ENCODE measurements at regions not wholly inside any gene's neighbourhood (a gene's known extent, or its start where the extent isn't known, plus 50 kb on each side); places are given as distances from the start of the nearest gene placed in this dataset.

- Histone ChIP-seq H3K4me2 (ENCODE audit: control insufficient read depth, insufficient read depth) (no peak overlapping the region), H3K79me2 (ENCODE audit: control insufficient read depth, insufficient read depth, low read length) (no peaks in the 10 kb centered on the region), H2AFZ (ENCODE audit: control insufficient read depth, low read depth, low read length) (no peak overlapping the region), H4K20me1 (ENCODE audit: control insufficient read depth, insufficient read depth) (no peaks in the 10 kb centered on the region), H3K9me3 (replicated peaks; ENCODE audit: control insufficient read depth, insufficient read depth, low read length) (no peaks in the 10 kb centered on the region), H3K27ac (ENCODE audit: control insufficient read depth, insufficient read depth) (no peak overlapping the region), H3K9ac (ENCODE audit: control insufficient read depth, insufficient read depth, low read length) (no peak overlapping the region), H3K4me1 (ENCODE audit: control insufficient read depth, insufficient read depth, low read length) (no peaks in the 10 kb centered on the region), H3K4me3 (no peak overlapping the region), H3K27me3 (replicated peaks in 1 of 2; ENCODE audit: control insufficient read depth in 2 of 2, insufficient read depth in 2 of 2, low read length in 1 of 2) (no peaks in the 10 kb centered on the region), H3K36me3 (ENCODE audit: control insufficient read depth in 2 of 2, insufficient read depth in 2 of 2, low read length in 1 of 2) (no peaks in the 10 kb centered on the region)
- no peak for DNase-seq (ENCODE audit: low read depth, low spot score)
- no peak for TF ChIP-seq NKRF (conservative IDR thresholded peaks at IDR 0.05)
- no peak for TF ChIP-seq MEF2B (IDR thresholded peaks at IDR 0.05; ENCODE audit: partially characterized antibody, poor library complexity, severe bottlenecking)
- TF ChIP-seq E2F8 (IDR thresholded peaks at IDR 0.05; ENCODE audit: low read depth, partially characterized antibody), result no peak
- no peak for TF ChIP-seq NFYB (IDR thresholded peaks at IDR 0.05; ENCODE audit: insufficient read depth, low read depth, low read length)
- TF ChIP-seq STAT3 (IDR thresholded peaks at IDR 0.05; ENCODE audit: low read depth, low read length), result no peak
- TF ChIP-seq SUZ12 (IDR thresholded peaks at IDR 0.05; ENCODE audit: unreplicated experiment), result no peak
- TF ChIP-seq PBX3 (IDR thresholded peaks at IDR 0.05; ENCODE audit: insufficient replicate concordance, low read depth, low read length), result no peak
- in situ Hi-C loops (cut with MboI), result no loop called here
- ATAC-seq, result no peak
- ChIA-PET RAD21 (ENCODE audit: unreplicated experiment) (no interaction called here), CTCF (interaction anchor here (1.7 kb wide), 1 partner anchor 9 kb away, joined by 3 read pairs; no protein-coding TSS in a partner anchor), POLR2A (no interaction called here), SMC1A (ENCODE audit: uncharacterized antibody, unreplicated experiment) (interaction anchor here (0.6 to 1.2 kb wide), 3 partner anchors 66 to 287 kb away, joined by 3 to 4 read pairs (median 3); no protein-coding TSS in a partner anchor)
- no peak for FAIRE-seq
- BruUV-seq (replicated peaks), result no TSS peak
- intact Hi-C loops (cut with micrococcal nuclease; ENCODE audit: unreplicated experiment), result no loop called here
- 8% methylated on average over 5 of the region's 5 CpGs for WGBS (ENCODE audit: insufficient coverage, insufficient replicate concordance, low lambda C conversion rate, missing lambda C conversion rate)
Observed at GRCh38 chr5:14937254-14937653, 65.7 kb upstream of the ANKH start.
